SK-N-MC (cell line): ENCODE measurements at regions not wholly inside any gene's neighbourhood (a gene's known extent, or its start where the extent isn't known, plus 50 kb on each side); places are given as distances from the start of the nearest gene placed in this dataset.

Source experiments
- DNase-seq: peaks from one replicate; pipeline ENCODE4 v3.0.0-alpha.2; 2011; ENCODE audit warnings: low read depth, low spot score
- H3K27ac ChIP-seq: fragments of 200-600 bp; sonication (generic); 2 replicates; pipeline ENCODE4 v1.5.1; 2016; ENCODE audit warnings: mixed run types
- H3K36me3 ChIP-seq: fragments of 200-600 bp; sonication (generic); 2 replicates; pipeline ENCODE4 v1.6.1; 2017; ENCODE audit warnings: antibody characterized with exemption, low read length, mixed read lengths; ENCODE audit not compliant: insufficient read depth
- H3K4me3 ChIP-seq: fragments of 200-600 bp; sonication (generic); 2 replicates; pipeline ENCODE4 v1.5.1; 2016
- H3K9ac ChIP-seq: fragments of 200-600 bp; sonication (generic); 2 replicates; pipeline ENCODE4 v1.8.0; 2017; ENCODE audit warnings: mixed run types, mixed read lengths; ENCODE audit not compliant: insufficient read length
- H3K9me3 ChIP-seq: fragments of 200-600 bp; sonication (generic); 2 replicates; pipeline ENCODE4 v1.6.1; 2017; ENCODE audit warnings: low read depth, mild to moderate bottlenecking, antibody characterized with exemption, low read length, moderate library complexity, mixed read lengths
- EZH2 ChIP-seq: fragments of 200-600 bp; sonication (generic); IDR thresholded peaks from one replicate; pipeline ENCODE4 v1.6.1; 2017; ENCODE audit warnings: antibody characterized with exemption
- FOXP2 ChIP-seq: optimal IDR thresholded peaks from 2 replicates; pipeline ENCODE3; 2011; ENCODE audit warnings: mild to moderate bottlenecking, moderate library complexity; ENCODE audit not compliant: insufficient read depth; ENCODE audit errors: extremely low read length, control extremely low read depth
- POLR2AphosphoS5 ChIP-seq: IDR thresholded peaks from 2 replicates; pipeline ENCODE4 v1.6.1; 2012; ENCODE audit warnings: mild to moderate bottlenecking, low read depth, low read length, borderline replicate concordance

GRCh38 chr10:123570051-123570897 is 95.9 kb upstream of the GPR26 start:
- Histone ChIP-seq H3K36me3 (no peaks in the 10 kb centered on the region), H3K9ac (no peak overlapping the region), H3K9me3 (no peaks in the 10 kb centered on the region), H3K27ac (no peak overlapping the region), H3K4me3 (no peak overlapping the region)
- TF ChIP-seq POLR2AphosphoS5 (no peak), FOXP2 (no peak), EZH2 (no peak)
- DNase-seq: no peak

GRCh38 chr10:123570898-123571515 is 95.1 kb upstream of the GPR26 start:
- Histone ChIP-seq H3K36me3 (no peaks in the 10 kb centered on the region), H3K9me3 (no peaks in the 10 kb centered on the region), H3K4me3 (no peak overlapping the region), H3K27ac (no peak overlapping the region), H3K9ac (no peak overlapping the region)
- DNase-seq: no peak
- TF ChIP-seq EZH2 (no peak), POLR2AphosphoS5 (no peak), FOXP2 (no peak)

DNA sequence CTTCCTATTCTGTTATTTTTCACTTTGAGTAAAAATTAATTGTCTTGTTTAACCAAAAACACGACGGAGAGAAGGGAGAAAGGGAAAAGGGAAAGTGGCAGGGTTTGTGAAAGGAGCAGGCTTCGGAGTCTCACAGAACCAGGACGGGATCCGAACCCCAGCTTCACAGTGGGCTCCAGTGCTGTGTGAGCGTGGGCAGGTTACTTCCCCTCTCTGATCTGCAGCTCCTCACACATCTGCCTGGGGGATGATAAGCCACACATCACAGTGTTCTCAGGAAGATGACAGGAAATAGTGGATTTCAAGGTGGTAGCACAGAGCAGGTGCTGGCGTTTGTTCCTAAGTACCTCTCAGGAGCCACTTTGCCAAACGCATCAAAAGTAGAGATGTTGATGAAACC is 94.2 kb upstream of the GPR26 start:
- H3K4me3 ChIP-seq: no peak overlapping the region
- TF ChIP-seq POLR2AphosphoS5: no peak
- TF ChIP-seq EZH2: no peak
- no peak for TF ChIP-seq FOXP2
- no peak overlapping the region for H3K9ac ChIP-seq
- no peak overlapping the region for H3K27ac ChIP-seq
- no peaks in the 10 kb centered on the region for H3K9me3 ChIP-seq
- H3K36me3 ChIP-seq: no peaks in the 10 kb centered on the region
- no peak for DNase-seq

DNA sequence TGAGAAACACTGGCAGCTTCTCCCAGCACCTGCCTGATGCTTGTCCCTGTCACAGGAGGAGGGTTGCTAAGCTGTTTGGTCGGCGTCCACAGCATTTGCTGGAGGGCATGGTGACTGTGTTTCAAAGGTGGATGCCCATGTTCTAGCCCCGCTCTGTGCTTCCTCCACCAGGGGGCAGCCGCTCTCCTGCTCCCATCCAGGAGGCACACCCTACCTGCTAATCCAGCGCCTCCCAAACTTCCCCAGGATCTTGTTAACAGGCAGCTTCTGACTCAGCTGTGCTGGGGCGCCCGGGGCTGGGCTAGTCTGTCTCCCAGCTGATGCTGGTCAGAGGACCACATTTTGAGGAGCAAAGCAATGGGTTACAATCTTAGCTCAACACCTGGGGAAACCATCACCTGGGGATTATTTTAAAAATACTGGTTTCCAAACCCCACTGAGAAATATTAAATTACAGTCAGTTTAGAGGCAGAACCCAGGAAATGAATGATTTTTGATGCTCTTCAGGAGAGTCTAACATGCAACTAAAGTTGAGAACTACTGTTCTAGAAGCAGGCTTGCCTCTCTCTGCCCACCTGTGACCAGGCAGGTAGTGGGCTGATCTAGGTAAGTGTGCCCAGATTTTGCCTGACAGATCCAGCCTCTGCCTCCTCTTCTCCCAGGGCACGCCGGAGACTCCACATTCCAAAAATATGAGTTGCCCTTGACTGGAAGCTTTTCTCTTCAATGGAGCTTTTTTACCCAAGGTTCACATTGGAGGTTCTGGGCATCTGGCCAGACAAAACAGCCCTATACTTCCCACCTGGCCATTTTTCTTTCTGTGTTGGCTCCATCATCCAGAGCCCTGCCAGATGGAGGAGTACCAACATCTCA is 92.7 kb upstream of the GPR26 start:
- DNase-seq: no peak
- Histone ChIP-seq H3K27ac (no peak overlapping the region), H3K9me3 (no peaks in the 10 kb centered on the region), H3K36me3 (no peaks in the 10 kb centered on the region), H3K4me3 (no peak overlapping the region), H3K9ac (no peak overlapping the region)
- TF ChIP-seq POLR2AphosphoS5 (no peak), EZH2 (no peak), FOXP2 (no peak)

DNA sequence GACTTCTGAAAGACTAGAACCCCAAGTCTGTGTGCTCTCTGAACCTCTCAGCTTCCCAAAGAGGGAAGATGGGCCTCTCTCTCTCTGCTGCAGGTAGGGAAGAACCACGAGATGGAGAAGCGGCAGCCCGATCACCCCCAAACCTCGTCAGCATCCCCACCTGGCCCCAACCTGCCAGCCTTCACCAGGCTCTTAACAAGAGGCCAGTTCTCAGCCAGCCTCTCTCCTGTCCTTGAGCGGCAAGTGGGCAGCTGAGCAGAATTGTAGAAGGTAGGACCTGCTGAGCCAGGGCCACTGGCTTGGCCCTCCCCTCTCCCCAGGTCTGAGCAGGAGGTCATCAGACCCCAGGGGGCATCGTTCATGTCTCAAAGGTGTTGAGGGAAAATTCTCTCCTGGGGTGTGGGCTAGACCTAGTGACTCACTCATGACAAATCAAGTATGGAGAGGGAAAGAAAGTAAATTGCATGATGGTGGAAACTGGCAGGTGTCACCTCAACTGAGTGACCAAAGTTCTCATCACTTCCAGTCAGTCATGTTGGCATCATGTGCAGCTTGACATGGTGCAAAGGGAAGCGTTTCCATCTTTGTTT is 92.0 kb upstream of the GPR26 start:
- Histone ChIP-seq H3K4me3 (no peak overlapping the region), H3K9ac (no peak overlapping the region), H3K9me3 (no peaks in the 10 kb centered on the region), H3K36me3 (no peaks in the 10 kb centered on the region), H3K27ac (no peak overlapping the region)
- no peak for TF ChIP-seq FOXP2
- TF ChIP-seq EZH2: no peak
- no peak for TF ChIP-seq POLR2AphosphoS5
- DNase-seq: no peak

GRCh38 chr10:123575105-123575504 is 91.0 kb upstream of the GPR26 start:
- TF ChIP-seq EZH2 (no peak), FOXP2 (no peak), POLR2AphosphoS5 (no peak)
- H3K9ac ChIP-seq: no peak overlapping the region
- no peak overlapping the region for H3K27ac ChIP-seq
- no peaks in the 10 kb centered on the region for H3K9me3 ChIP-seq
- DNase-seq: no peak
- no peaks in the 10 kb centered on the region for H3K36me3 ChIP-seq
- H3K4me3 ChIP-seq: no peak overlapping the region

DNA sequence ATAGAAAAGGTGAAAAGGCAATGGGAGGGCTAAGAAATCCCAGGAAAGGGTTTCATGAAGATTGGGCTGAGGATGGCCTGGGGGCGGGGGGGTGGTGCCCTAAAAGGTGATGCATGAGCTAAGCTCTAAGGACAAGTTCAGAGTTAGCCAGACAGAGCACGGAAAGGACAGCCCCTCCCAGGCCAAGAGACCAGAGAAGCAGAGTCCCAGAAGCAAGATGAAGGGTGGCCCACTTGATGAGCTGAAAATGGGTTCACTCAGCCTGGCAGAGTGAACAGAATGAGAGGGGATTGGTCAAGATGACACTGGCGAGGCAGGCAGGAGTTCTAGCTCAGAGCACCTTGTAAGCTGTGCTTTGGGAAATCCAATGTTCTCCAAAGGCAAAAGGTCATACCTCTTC is 89.4 kb upstream of the GPR26 start:
- no peak for DNase-seq
- Histone ChIP-seq H3K9me3 (no peaks in the 10 kb centered on the region), H3K4me3 (no peak overlapping the region), H3K27ac (no peak overlapping the region), H3K36me3 (no peaks in the 10 kb centered on the region), H3K9ac (no peak overlapping the region)
- TF ChIP-seq FOXP2 (no peak), EZH2 (no peak), POLR2AphosphoS5 (no peak)
